ENCODE measurements at regions not wholly inside any gene's neighbourhood (a gene's known extent, or its start where the extent isn't known, plus 50 kb on each side); places are given as distances from the start of the nearest gene placed in this dataset.

GRCh38 chr7:156113731-156114130, 301.5 kb upstream of the SHH start:
- no peak for TF ChIP-seq CTCF (IDR thresholded peaks at IDR 0.05; ENCODE audit: poor library complexity, severe bottlenecking)
- TF ChIP-seq, protein P1, sequence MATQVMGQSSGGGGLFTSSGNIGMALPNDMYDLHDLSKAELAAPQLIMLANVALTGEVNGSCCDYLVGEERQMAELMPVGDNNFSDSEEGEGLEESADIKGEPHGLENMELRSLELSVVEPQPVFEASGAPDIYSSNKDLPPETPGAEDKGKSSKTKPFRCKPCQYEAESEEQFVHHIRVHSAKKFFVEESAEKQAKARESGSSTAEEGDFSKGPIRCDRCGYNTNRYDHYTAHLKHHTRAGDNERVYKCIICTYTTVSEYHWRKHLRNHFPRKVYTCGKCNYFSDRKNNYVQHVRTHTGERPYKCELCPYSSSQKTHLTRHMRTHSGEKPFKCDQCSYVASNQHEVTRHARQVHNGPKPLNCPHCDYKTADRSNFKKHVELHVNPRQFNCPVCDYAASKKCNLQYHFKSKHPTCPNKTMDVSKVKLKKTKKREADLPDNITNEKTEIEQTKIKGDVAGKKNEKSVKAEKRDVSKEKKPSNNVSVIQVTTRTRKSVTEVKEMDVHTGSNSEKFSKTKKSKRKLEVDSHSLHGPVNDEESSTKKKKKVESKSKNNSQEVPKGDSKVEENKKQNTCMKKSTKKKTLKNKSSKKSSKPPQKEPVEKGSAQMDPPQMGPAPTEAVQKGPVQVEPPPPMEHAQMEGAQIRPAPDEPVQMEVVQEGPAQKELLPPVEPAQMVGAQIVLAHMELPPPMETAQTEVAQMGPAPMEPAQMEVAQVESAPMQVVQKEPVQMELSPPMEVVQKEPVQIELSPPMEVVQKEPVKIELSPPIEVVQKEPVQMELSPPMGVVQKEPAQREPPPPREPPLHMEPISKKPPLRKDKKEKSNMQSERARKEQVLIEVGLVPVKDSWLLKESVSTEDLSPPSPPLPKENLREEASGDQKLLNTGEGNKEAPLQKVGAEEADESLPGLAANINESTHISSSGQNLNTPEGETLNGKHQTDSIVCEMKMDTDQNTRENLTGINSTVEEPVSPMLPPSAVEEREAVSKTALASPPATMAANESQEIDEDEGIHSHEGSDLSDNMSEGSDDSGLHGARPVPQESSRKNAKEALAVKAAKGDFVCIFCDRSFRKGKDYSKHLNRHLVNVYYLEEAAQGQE (IDR thresholded peaks at IDR 0.05; ENCODE audit: borderline replicate concordance) = no peak
- no peak for TF ChIP-seq POLR2AphosphoS5 (IDR thresholded peaks at IDR 0.05)

All from neural cell (in vitro differentiated cells).